Amniotic stem cell (primary cell): ENCODE measurements at regions not wholly inside any gene's neighbourhood (a gene's known extent, or its start where the extent isn't known, plus 50 kb on each side); places are given as distances from the start of the nearest gene placed in this dataset.

Experiments used
- DNase-seq: peaks from one replicate; lab custom pipeline; 2025; lab: John Stamatoyannopoulos, UW

DNA sequence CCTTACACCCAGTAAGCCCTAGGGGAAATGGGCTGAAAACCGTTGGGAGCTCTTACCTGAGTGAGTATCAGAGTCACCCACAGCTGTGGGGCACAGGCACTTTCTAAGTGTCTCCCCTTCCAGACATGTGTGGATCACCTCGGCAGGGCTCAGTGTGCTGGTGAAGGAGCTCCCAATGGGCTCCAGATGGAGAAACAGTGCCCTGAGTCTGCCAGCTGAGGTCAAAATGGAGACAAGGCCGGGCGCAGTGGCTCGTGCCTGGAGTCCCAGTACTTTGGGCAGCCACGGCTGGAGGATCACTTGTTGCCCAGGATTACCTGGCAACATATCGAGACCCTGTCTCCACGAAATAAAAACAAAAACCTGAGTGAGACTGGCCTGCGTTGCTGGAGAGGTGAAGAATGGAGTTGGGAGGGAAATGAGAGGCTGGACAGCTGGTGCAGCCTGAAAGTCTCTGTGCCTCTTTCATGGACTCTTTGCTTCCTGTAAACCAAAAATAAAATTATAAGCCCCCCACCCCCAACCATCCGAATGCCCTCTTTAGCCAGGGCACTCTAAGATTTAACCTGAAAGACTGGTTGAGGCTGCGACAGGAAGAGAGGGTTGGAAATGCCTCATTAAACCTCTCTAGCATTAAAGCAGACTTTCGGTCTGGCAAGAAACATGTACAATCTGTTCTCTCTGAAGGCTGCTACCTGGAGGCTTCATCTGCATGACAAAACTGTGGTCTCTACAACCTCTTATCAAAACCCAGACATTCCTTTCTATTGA lies 111.8 kb downstream of the SNX19 start:
- DNase-seq: no peak

DNA sequence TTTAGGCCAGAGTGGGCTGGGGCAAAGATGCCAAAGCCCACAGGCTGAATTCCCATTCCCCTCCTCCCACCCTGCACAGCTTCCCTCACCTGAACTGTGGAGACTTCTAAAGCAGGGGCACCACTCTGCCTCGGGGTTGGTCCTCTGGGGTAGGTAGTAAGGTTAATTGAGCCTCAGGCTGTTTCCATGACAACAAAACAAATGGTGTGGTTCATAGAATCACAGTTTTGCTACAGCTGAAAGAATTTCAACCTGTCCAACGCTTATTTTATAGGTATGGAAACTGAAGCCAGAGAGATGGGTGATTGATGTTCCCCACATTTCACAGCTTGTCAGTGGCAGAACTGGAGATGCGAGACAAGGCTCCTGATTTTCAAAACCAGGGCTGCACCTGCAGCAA lies 109.5 kb downstream of the SNX19 start:
- DNase-seq: no peak

DNA sequence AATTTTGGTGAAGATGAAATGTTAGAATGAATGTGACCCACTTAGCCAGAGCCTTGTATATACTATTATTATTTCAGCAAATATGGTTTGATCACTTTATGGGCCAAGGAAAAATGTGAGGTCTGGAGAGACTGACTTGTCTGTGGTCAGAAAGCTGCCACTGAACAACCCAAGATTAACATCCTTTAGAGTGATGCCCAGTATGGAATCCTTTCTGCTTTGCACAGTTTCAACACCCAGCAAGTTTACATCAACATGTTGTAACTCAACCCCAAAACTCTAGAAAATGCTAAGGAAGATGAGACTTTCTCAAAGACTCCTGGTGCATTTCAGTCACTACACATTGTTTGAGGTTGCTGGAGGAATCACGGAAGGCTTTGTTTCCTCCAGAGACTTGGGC lies 107.7 kb downstream of the SNX19 start:
- DNase-seq: no peak

DNA sequence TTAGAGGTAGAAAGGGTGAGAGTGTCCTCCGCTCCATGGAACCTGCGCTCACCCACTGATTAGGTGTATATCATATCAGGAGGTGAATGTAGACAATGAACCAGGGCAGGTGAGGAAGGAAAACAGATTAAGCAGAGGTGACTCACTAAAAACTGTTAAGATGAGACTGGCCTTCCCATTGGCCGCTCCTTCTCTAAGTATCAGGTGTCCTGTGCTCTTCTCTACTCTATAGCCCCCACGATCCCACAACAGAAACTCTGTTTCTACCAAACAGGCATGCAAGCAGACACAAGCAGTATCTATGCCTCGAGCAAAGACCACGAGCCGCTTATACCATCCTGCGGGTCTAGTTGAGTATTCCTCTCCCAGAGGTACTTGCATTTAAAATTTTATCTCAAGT lies 103.1 kb downstream of the SNX19 start:
- DNase-seq: no peak

DNA sequence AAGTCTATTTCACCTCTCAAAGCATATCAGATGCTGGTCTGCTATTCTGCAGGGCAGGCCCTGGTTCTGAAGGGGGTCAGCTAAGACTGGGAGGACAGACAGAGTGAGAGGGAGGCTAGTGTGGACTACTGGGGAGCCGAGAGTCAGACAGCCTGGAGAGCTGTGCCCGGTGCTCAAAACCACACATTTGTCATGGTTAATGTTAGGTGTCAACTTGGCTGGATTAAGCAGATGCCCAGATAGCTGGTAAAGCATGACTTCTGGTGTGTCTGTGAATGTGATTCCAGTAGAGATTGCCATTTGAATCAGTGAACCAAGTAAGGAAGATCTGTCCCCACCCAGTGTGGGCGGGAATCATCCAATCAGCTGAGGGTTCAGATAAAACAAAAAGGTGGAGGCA lies 102.6 kb downstream of the SNX19 start:
- DNase-seq: no peak

DNA sequence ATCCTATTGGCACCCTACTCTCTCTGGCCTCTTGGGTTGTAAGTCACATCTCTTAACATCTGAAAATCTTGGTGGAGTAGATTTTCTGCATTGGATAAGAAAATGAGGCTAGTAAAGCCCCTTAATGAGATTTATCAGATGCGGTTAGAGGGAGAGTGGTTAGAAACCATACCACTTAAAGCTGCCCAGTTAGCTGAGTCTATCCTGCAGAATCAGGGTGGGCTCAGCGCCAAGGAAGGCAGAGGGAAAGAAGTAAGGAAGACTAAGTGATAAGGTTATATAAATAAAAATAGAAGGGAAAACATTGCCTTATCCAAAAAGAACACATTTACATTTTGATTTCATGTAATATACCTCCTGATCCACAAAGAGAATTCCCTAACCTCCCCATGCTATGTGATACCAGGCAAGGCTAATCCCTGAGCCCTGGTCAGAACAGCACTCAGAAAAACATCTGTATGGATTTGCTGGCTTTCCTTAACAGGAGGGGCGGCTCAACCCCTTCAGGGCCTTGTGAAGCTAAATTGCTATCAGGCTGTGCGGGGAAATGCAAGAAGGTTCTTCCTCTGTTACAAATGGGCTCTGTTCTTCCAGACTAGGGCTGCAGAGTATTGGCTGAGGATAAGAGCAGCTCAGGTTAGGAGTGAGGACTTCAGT lies 101.7 kb downstream of the SNX19 start:
- DNase-seq: no peak

DNA sequence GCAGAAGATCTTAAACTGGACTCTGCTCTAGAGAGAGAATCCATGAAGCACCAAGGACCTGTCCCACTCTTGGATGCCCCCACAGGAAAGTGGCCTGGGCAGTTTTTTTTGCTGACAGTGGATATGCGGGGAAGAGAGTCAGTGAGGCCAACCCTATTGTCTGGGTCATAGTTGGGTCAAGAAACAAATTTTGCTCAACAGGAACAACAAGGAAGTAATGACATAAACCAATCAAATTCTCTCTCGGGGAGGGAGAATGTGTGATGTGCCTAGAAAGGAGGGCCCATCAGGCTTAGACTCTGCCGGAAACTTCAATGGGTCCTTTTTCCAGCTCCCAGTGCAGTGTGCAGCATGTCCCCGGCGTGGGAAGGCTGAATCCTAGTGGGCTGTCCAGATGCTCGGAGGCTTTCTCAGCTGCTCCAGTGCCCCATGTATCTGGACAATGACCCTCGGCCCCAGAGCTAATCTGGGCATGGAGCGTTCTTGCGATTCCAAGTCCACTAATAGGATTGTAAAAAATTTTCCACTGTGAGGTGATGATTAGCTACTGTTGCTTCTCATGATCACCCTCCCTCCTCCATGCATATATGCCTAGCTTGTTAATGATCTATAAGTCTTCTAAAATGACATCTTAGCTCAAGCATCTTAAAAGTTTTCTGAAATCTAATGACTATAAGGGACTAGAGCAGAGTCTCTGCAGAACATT lies 101.0 kb downstream of the SNX19 start:
- no peak for DNase-seq

DNA sequence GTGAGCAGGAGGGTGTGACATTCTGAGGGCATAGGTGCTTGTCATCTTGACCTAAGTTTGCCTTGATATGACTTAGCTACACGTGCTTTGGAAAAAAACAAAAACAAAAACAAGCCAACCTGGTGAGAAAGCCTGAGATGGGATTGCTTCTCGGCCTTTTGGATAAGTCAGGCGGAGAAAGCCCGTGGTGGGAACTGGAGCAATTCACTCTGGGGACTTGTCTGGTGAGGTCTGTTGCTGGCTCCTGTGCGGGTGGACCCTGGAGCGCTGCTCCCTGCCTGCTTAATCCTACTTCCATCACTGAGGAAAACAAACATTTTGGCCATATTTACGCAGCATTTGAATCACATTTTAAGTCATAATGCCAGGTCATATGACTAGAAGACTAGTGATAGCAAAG lies 100.3 kb downstream of the SNX19 start:
- DNase-seq: no peak

DNA sequence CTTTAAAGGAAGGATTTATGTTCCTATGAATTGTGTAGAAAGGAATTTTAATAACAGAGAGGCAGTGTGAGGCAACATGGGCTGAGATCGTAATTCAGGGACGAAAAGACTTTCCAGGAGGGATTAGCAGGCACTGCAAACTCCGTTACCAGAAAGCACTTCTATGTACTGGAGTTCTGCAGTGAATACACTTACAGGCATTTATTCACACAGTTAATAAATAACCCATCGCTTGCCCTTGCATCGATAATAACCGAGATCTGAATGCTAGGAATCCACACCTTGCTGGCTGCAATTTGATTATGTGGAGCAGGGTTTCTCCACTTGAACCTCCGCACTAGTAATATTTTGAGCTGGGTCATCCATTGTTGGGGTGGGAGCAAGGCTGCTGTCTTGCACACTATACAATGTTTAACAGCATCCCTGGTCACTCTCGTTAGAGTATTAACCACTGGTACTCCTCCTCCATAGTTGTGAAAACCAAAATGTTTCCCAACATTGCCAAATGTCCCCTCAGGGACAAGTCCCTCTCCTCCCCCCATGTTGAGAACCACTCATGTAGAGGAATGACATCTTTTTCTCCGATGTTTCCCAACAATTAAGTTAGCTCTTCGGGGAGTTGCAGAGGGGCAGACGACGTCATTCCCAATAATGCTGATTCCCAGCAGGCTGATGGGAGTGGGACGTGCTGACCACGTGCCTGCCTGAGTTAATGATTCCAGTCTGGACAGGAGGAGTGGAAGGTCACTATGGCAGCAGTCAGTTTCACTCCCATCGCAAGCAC lies 99.5 kb downstream of the SNX19 start:
- no peak for DNase-seq

DNA sequence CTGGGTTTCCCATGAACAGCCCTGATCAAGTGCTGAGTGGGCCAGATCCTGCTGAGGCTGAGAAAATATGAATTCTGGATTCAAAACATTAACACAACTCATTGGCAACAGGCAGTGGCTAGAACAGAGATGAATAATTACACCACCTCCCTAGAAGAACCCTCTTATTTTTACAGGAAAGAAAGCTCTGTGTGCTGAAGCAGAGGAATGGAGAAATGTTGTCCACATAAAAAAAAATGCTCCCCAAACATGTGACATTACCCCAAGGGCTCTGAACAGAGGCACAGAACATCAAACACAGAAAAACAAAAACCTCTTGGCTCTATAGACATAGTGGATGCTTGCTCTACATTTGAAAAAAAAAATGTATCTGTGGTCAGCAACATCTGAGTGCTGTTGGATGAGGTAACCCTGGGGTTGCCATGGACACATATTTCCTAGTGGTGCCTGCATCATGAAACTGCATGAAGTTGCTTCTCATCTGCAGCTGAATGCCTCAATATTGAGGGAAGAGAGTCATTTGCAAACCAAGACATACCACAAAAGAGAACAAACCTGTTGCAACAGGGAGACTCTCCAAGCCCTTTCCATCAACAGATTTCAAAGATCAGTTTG lies 98.8 kb downstream of the SNX19 start:
- no peak for DNase-seq

DNA sequence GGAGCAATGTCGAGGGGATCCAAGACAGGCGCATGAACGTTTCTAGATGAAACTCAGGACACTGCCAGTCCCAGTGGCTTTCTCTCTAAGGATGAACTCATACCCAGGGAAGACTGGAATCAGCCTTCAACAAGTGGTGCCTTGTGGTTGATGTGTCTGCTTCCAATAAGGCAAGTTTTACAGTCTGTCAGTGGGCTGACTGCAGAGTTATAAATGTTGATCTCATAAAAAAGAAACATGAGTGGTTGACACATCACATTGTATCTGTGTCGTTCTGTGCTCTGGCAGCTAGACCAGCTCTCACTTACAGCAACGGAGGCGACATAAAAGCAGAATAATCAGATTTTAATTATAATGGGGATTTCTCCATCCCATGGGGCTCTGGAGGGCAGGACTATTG lies 96.7 kb downstream of the SNX19 start:
- no peak for DNase-seq
